Upper lobe of left lung (tissue), 4 donors: ENCODE measurements at regions not wholly inside any gene's neighbourhood (a gene's known extent, or its start where the extent isn't known, plus 50 kb on each side); places are given as distances from the start of the nearest gene placed in this dataset.
"Not testable (repeated sequence)": the region's sequence is repeated elsewhere in the genome, so short reads cannot be mapped to it uniquely, and the experiment has no call there.

Source experiments
- CTCF ChIP-seq, 6 experiments: fragments of 450-650 bp in 4 of 6; fragments of 200-600 bp in 2 of 6; sonication (generic) in 2 of 6; IDR thresholded peaks; one replicate each; pipeline ENCODE4 v1.5.1; 2016 to 2019; ENCODE audit warnings: antibody characterized with exemption in 6 of 6
- EP300 ChIP-seq, 4 donors: sonication (generic); formaldehyde crosslinking; IDR thresholded peaks; one replicate each; pipeline ENCODE4 v1.5.1; 2017; ENCODE audit warnings: antibody characterized with exemption in 4 of 4, control low read depth in 2 of 4
- POLR2A ChIP-seq, 4 donors: fragments of 450-650 bp; IDR thresholded peaks; one replicate each; pipeline ENCODE4 v1.5.1; 2016 to 2017; ENCODE audit warnings: antibody characterized with exemption in 4 of 4, mild to moderate bottlenecking in 2 of 4
- POLR2AphosphoS5 ChIP-seq, 2 donors: sonication (generic); formaldehyde crosslinking; IDR thresholded peaks; one replicate each; pipeline ENCODE4 v1.5.1; 2017; ENCODE audit warnings: antibody characterized with exemption in 2 of 2

GRCh38 chr7:42542446-42542845 is 305.4 kb upstream of the GLI3 start:
- TF ChIP-seq CTCF, POLR2A, POLR2AphosphoS5, EP300 (IDR thresholded peaks at IDR 0.05): not testable (repeated sequence)
